Inflammatory macrophage treated with lipopolysaccharide for 4 hours (primary cell): ENCODE measurements at regions not wholly inside any gene's neighbourhood (a gene's known extent, or its start where the extent isn't known, plus 50 kb on each side); places are given as distances from the start of the nearest gene placed in this dataset.
"Not testable (repeated sequence)": the region's sequence is repeated elsewhere in the genome, so short reads cannot be mapped to it uniquely, and the experiment has no call there.

Source experiments
- DNase-seq: peaks from one replicate; pipeline ENCODE4 v3.0.0-alpha.2; 2020

DNA sequence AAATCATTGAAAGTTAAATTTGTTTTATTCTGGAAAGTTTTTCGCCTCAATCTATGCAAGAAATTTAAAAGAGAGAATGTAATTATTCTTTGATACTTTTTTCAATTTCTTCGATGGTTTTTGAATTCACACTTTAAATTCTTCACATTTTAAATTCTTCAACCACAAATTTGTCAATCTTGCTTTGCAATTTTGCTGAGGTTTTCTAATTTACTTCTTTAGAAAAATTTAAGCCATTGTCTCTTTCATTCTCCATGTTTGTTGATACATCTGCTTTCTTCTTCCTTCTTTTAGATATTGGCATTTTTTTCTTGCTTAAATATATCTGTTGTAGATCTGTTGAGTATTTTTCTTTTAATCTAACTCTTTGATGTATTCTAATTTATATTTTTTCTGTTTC lies 301.9 kb upstream of the DSEL start:
- DNase-seq: no peak

DNA sequence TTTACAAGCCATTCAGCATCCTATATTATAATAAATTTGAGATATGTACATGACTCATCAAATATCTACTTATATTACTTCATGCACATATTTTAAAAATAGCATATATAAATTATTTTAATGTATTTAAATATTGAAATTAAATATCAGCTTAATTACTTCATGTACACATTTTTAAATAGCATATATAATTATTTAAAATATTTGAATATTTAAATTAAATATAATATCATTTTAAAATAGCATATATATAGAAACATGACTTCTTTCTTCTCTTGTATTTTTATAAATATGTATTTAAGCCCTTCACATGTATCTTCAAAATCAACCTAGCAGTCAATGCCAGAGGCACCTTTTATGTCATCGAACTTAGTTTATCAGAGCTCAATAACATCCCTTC lies 298.8 kb upstream of the DSEL start:
- DNase-seq: no peak

DNA sequence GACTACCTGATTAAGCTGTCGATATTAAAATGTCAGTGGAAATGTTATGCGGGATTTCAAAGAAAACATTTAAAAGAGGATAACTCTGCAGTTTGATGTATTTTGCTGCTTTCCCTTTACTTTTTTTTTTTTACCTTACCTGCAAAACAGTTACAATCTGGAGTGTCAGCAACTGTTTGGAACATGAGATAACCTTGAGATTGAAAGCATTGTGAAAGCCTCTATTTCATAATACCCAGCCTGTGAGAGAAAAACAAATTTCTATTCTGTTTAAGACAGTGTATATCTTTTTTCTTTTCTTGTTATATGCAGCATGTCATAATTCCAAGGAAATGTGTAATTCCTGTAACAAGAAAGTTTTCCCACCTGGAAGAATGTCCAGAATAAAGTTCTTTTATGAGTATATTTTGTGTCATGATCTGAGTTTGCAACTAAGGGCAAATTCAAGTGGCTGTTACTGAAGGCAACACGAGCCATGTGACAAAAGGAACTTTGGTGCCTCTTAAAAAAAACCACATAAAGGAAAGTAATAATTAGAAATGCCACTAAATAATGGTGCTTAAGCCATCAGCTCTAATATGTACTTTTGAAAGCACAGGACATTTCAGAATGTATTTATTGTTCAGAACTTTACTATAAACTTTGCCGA lies 297.0 kb upstream of the DSEL start:
- DNase-seq: no peak

DNA sequence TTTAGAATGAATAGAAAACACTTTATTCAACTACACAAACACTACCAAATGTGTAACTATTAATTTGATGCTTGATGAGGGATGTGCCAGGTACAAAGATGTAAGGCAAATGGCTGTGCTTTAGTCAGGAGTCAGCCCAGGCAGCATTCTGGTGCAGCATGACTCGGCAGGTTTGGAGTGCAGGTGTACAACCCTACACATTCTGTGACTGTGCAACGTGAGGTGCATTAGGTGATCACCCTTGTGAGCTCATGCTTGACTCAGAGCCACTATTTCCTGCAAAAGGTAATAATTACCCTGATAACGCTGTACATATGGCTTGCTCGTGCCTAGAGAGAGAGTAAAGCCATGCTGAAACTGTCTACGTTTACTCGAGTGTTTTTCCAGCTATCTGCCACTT lies 288.7 kb upstream of the DSEL start:
- DNase-seq: no peak

DNA sequence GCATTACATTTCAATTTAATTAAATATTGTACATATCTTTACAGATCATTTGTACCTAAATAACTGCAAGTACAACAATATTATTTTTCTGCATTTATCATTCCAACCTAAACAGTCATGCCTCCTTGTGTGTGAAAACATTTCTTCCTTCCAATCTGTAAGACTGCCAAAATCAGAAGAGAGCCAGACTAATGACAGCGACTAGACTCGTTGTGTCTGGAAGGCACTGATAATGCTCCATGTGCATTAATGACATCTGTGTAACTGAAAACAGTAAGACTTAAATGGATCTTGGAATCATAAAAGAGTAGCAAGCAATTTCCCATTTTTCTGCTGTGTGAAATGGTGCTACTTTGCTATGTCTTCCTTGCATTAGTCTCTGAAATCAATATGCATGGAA lies 278.0 kb upstream of the DSEL start:
- DNase-seq: no peak

DNA sequence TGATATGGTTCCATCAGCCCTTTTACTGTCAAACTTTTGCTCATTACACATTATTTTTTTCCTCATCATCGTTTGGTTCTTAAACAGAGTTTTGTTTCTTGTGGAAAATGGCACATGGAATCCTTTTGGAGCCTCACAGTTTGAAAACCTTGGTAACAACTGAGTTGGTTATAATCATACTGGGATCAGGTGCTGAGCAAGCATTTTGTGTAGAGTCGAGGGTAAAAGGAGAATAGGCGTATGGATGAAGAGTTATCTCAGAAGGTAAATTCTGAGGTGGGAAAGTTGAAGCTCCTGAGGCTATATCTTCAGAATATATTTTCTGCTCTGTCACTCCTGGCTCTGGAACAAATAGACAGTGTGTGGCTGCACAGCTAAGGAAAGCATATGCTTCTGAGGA lies 274.0 kb upstream of the DSEL start:
- DNase-seq: no peak

DNA sequence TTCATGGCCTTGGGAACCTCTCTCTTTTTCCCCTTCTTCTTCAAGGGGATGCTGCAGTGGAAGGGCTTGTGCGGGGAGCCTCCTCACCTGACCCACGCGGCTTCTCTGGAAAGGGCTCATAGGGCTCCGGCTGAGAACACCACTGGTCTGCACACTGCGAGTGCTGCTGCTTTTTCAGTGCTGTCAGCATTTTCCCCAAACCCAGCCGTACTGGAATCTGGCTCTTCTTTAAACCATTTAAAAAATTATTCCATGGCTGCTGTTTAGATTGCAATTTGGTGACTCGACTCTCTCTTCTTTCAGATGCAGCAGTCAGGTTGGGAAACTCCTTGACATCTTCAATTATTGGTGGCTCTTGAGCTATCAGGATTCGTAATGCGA lies 272.6 kb upstream of the DSEL start:
- DNase-seq: no peak

DNA sequence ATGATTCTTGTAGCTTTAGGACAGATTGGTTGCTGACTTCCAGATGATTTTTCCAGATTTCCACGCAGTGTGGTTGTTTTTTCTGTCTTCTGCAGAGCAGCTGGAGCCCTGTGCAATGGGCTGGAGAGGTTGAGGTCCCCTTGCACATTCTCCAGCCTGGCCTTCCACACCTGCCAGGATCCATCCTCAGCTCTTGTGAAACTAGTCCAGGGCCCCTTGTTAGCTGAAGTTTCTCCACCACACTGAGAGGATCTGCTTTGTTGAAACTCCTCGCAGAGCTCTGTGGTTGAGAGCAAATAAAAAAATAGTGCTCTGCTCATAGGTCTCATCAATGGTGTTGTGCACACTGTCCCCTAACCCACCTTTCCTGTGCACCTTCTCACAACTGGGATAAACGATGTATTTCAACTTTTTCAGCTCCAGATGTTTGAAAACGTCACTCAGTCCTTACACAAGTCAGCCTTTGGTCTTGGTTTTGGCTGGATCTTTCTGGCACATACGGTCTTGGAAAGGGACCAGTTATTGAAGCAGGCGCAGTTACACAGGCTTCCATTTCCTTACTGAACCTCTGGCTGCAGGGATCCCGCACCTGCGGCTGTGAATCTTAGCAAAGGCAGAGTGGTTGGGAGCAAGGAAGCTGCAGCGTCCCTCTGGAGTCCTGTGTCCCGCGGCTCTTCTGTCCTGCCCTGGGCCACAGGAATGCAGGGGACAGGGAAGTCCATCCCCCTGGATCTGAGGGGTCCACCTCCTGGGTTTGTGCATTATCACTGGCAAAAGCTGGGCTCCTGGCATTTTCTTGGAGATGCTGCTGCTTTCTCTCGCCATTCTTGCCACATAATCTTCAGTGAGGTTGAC lies 272.0 kb upstream of the DSEL start:
- no peak for DNase-seq

DNA sequence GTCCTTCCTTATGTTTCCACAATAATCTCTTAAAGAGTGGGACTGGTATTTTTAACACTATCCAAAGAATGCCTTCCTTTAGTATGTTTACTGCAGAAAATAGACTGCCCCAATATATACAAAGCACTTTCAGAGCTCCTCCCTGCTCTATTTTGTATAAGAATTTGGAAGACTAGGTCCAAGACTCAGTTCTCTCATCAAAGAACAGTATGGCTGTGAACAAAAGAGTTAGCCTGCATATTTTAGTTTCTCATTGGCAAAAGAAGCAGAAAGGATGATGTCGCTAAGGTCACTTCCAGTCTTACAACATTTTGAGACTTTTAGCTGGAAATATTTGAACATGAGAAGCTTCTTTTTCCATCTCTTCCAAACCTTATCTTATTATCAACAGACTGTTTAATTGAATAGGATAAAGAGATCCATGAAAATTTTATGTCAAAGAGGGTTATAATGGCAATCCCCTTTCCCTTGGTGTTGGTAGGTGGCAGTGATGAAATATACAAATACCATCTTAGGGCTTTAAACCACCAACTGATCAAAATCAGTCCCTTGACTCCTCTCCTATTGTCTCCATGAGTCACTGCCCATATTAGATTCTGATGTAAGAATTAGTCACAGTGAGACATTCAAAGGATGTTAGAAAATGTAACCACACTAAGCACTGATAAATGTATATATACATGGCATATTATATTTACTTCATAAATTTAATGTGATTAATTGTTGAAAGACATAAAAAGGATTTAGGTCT lies 266.9 kb upstream of the DSEL start:
- peak; percentile 11 for DNase-seq

DNA sequence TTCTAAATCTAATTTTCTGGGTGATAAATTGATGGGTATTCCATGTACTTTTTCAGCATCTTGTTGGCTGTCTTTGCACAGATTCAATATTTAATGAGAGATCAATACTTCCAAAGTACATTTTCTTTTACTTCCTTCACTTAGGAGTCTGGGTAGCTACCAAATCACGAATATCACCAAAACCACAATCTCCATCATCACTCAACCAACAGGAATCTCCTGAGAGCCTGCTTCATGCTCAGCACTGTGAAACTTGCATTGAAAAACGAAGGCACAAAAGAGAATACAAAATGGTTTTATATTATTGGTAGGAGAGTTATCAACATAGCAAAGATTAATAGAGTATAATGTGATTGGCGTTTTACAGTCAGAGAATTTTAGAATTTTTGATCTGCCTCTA lies 261.5 kb upstream of the DSEL start:
- no peak for DNase-seq

DNA sequence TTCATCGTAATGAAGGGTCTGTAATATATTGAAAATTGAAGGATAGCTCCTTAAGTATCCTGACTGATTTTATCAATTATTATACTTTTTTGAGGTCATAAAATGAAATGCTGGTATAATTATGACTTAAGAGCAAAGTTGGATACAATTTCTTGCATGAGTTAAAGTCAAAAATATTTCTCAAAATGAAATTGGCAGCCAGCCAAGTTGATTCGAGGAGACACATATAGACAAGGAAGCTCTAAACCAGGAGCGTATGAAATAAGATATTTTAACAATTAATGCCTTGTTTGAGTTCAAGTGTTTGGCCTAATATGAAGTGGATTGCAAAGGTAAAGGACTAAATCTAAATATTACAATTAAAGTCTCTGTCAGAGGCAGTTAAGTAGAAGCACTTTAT lies 260.4 kb upstream of the DSEL start:
- DNase-seq: no peak

DNA sequence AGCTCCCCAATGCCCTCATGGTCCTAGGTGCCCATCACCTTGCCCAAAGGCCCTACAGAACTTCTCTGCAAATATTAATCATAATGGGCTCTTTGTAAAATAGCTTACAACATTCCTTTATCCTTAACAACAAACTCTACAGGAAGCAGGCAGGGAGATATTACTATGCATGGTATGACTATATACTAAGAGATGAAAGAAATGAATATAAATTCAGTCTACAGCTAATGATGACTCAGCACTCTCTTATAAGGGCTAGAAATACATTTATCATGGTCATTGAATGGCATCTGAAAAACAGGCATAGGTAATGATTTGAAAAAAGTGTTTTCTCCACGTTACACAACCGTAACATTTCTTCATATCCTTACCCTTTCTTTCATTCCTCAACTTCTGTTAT lies 254.8 kb upstream of the DSEL start:
- no peak for DNase-seq

DNA sequence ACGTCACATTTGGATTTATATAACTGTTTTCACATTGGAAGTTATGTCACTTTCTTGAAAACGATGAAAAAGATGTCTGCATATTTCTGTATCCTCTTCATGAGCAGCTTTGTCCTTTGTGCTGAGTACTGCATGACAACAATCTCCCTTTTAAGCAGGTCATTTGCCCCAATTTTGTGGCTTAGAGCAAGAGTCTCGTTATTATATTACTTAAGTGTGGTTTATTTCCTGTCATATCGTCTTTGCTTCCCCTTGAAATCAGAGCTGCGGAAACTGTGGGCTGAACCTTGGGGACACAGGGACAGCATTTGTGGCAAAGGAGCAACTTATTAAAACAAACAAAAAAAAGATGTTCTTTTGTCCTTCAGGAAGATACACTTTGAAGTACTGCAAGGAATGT lies 254.0 kb upstream of the DSEL start:
- no peak for DNase-seq

DNA sequence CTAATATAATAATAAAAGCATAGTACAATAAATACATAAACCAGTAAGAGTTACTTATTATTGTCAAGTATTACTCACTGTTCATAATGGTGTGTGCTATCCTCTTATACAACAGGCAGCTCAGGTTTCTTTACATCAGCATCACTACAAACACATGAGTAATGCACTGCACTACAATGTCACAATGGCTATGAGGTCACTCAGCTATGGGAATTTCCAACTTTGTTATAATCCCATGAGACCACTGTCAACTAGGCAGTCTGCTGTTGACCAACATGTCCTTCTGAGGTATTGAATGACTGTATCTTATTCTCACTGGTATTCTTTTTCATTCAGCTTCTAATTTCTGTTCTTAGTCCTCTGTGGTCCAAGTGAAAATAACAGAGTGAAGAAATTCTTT lies 250.4 kb upstream of the DSEL start:
- peak; percentile 66 for DNase-seq

DNA sequence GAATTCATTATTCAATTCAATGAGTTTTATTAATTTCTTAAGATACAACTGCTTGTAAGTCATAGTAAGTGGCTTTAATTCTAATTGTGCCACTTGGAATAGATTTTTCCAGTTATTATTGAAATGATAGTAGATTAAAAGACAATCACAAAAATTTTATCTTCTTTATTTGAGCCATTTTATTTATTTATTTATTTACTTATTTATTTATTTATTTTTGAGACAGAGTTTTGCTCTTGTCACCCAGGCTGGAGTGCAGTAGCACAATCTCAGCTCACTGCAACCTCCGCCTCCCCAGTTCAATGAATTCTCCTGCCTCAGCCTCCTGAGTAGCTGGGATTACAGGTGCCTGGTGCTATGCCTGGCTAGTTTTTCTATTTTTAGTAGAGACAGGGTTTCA lies 235.7 kb upstream of the DSEL start:
- DNase-seq: not testable (repeated sequence)

DNA sequence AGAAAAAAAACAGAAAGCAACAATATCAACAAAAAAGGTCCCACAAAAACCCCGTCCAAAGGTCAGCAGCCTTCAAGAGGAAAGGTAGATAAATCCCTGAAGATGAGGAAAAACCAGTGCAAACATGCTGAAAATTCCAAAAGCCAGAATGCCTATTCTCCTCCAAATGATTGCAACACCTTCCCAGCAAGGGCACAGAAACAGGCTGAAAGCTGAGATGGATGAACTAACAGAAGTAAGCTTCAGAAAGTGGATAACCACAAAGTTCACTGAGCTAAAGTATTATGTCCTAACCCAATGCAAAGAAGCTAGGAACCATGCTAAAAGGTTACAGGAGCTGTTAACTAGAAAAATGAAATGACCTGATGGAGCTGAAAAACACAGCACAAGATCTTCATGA lies 226.4 kb upstream of the DSEL start:
- no peak for DNase-seq

DNA sequence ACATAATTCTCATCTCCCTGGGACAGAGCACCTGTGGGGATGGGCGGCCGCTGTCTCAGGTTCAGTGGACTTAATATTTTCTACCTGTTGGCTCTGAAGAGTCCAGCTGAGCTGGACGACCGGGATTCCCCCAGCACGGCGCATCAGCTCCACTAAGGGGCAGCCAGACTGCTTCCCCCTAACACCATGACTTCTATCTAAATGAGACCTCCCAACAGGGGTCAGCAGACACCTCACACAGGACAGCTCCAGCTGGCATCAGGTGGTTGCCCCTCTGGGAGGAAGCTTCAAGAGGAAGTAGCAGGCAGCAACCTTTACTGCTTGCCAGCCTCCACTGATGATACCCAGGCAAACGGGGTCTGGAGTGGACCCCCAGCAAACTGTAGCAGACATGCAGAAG lies 226.0 kb upstream of the DSEL start:
- DNase-seq: no peak

DNA sequence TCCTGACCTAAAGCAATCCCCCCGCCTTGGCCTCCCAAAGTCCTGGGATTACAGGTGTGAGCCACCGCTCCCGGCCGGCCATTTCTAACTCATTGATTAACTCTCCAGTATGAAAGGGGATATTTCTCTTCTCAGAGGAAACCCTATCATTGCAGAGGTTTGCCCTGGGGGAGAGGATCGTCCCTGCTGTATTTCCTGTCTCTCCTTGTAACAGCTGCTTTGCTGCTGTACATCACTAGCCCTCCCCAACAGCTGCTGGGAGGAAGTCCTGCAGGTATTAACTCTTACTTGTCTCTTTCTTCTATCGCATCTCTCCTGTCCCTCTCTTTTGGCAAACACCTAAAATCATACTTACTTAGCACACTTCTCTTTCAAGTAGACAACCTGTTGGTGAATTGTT lies 219.0 kb upstream of the DSEL start:
- no peak for DNase-seq

DNA sequence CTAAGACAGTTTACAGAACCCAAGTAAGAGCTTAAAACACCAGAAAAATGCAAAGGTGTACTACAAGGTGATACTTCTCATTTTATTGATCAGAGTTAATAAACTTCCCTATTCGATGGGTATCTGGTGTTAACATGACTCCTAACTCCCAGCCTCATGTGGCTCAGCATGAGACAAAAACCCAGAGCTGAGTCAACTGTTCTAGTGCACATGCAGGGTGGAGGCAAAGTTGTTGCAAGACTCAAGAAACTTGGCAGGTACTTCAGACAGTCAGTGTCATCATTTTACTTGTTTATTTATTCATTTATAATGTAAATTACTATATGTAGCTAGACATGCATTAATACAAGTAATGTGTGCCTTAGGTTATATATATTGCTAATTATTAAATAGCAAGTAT lies 216.6 kb upstream of the DSEL start:
- DNase-seq: no peak

DNA sequence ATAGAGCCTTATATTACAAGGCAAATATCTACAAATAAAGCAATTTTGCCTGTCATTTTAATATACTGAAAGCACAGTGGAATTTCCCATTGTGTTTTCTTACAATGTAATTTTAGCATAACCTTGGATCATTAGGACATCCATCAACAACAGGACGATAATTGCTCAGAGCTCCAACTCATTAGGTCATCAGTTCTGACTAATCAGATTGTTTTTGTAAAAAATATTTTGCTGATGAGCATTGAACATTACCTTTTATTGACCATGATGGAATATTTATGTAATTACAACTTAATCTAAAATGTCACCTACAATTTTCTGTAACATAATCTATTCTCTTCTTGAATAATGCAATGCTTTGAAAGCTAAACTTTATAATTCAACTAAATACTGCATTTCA lies 215.3 kb upstream of the DSEL start:
- DNase-seq: no peak

DNA sequence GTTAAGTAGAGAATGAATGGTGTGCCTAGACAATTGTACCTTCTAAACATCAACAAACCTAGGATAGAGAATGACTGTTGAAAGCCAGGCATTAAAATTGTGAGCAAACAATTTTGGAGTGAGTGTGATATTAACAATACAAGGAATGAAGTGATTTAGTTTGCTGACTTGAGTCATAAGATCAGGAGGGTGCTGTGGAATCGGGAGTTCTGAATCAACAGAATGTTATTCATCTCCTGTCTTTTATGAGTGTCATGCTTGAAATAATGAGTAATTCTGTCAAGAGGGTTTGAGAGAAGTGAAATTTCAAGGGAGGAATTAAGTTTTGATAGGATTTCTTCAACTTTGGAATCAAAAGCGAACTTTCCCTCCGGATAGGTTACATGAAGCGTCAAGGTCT lies 214.4 kb upstream of the DSEL start:
- DNase-seq: no peak

DNA sequence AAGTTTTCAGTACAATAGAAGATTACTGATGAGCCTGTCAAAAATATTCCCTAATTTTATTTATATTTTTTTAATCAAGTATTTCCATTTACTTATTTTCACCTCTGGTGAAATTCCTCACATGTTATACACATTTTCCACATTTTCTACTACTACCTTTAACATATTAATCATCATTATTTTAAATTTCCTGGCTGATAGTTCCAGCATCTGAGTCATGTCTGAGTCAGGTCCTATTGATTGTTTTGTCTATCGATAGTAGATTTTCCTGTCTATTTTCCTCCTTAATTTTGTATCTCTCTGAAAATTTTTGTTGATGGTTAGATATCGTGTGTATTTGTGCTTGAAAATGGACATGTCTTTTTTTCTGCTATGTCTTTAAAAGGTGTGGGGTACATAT lies 211.8 kb upstream of the DSEL start:
- DNase-seq: no peak

DNA sequence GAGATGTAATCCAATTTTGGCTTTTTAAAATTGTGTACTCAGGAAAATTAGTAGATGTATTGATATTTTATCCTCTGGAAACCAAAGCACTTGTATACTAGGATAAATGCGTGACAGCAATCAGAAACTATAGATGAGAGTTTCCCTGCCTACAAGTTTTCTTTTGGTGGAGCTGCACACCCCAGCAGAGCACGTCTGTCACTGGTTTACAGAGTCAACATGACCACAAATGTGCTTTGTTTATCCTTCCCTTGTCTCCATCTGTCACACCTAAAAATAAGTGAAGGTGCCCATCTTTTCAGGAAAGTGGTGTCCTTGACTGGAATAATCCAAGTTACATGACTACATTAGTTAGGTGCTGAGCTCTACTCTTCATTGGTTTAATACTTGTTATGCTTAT lies 210.4 kb upstream of the DSEL start:
- DNase-seq: no peak

DNA sequence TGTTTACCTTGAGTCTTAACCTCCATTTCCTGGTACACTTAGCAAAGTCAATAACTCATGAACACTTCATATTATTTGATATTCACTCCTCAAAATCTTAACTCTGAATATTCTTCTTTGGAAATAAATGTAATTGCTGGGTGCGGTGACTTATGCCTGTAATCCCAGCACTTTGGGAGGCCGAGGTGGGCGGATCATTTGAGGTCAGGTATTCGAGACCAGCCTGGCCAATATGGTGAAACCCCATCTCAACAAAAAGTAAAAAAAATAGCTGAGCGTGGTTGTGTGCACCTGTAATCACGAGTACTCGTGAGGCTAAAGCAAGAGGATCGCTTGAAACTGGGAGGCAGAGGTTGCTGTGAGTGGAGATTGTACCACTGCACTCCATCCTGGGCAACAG lies 201.3 kb upstream of the DSEL start:
- no peak for DNase-seq
